Fibroblast of skin of abdomen (primary cell): ENCODE measurements at regions not wholly inside any gene's neighbourhood (a gene's known extent, or its start where the extent isn't known, plus 50 kb on each side); places are given as distances from the start of the nearest gene placed in this dataset.

Source experiments
- DNase-seq: peaks from one replicate; pipeline ENCODE4 v3.0.0-alpha.2; 2013

GRCh38 chr14:24692382-24693352 lies 58.7 kb upstream of the GZMB start:
- no peak for DNase-seq

GRCh38 chr14:24690492-24690891 lies 56.5 kb upstream of the GZMB start:
- DNase-seq: no peak

GRCh38 chr14:24688030-24688658 lies 54.2 kb upstream of the GZMB start:
- no peak for DNase-seq
